ENCODE measurements at regions not wholly inside any gene's neighbourhood (a gene's known extent, or its start where the extent isn't known, plus 50 kb on each side); places are given as distances from the start of the nearest gene placed in this dataset.

DNA sequence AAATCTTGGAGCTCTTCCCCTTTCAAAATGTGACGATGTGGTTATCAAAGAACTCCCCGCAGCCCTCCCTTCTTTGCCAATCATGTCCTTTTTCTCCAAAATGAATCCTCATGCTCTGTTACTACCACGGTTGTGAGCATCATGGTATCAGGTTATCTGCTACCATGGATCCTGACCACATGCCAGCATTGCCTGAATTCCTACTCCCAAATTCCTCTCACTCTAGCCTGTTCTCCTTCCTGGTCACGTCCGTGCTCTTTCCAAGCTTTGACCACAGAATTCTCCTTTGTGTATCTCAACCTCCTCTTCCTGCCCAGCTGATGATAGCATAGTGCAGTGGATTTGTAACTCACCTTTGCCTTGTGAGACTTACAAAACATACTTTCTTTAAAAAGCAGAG is 59.5 kb upstream of the FBXL7 start:
- no peak overlapping the region for H3K27ac ChIP-seq
- no peaks in the 10 kb centered on the region for H3K27me3 ChIP-seq
- H3K4me1 ChIP-seq (replicated peaks in 1 of 2) = no peaks in the 10 kb centered on the region
- no peaks in the 10 kb centered on the region for H3K36me3 ChIP-seq (replicated peaks in 1 of 2)
- intact Hi-C loops (cut with DNase I) = no loop called here
- no peak for DNase-seq
- TF ChIP-seq POLR2A (IDR thresholded peaks at IDR 0.05) = no peak
- TF ChIP-seq, protein P1, sequence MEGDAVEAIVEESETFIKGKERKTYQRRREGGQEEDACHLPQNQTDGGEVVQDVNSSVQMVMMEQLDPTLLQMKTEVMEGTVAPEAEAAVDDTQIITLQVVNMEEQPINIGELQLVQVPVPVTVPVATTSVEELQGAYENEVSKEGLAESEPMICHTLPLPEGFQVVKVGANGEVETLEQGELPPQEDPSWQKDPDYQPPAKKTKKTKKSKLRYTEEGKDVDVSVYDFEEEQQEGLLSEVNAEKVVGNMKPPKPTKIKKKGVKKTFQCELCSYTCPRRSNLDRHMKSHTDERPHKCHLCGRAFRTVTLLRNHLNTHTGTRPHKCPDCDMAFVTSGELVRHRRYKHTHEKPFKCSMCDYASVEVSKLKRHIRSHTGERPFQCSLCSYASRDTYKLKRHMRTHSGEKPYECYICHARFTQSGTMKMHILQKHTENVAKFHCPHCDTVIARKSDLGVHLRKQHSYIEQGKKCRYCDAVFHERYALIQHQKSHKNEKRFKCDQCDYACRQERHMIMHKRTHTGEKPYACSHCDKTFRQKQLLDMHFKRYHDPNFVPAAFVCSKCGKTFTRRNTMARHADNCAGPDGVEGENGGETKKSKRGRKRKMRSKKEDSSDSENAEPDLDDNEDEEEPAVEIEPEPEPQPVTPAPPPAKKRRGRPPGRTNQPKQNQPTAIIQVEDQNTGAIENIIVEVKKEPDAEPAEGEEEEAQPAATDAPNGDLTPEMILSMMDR (IDR thresholded peaks at IDR 0.05) = no peak
- no peak overlapping the region for H3K4me3 ChIP-seq
- no peaks in the 10 kb centered on the region for H3K9me3 ChIP-seq (replicated peaks in 1 of 3)
- 72 to 77% (median 75%) methylated on average over 5 of the region's 5 CpGs for WGBS, 4 donors

DNA sequence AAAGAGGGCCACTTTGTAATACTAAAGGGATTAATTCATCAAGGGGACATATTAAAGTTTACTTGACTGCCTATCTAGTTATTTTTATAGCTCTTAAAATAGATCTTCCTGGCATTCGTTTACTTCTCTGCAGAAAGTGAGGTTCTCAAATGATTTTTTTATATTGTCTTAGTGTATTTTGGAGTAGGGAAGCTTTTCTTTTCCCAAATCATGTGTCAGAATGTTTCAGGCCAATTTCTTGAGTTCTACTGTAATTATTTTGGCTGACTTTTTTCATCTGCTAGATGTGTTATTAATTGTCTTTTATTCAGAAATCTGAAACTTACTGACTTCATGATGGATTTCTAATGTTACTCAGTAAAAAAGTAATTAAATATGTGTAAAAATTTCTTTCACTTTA is 60.2 kb upstream of the FBXL7 start:
- no peaks in the 10 kb centered on the region for H3K36me3 ChIP-seq (replicated peaks in 1 of 2)

GRCh38 chr5:15433709-15434108 is 66.3 kb upstream of the FBXL7 start:
- Histone ChIP-seq H3K4me1 (replicated peaks in 1 of 2) (no peaks in the 10 kb centered on the region), H3K27me3 (no peaks in the 10 kb centered on the region), H3K36me3 (replicated peaks in 1 of 2) (no peaks in the 10 kb centered on the region), H3K9me3 (replicated peaks in 1 of 3) (no peaks in the 10 kb centered on the region), H3K27ac (no peak overlapping the region), H3K4me3 (no peak overlapping the region)
- TF ChIP-seq, protein P1 (IDR thresholded peaks at IDR 0.05) = no peak
- TF ChIP-seq POLR2A (IDR thresholded peaks at IDR 0.05) = no peak
- WGBS, 4 donors = 64 to 75% (median 67%) methylated on average over 3 of the region's 3 CpGs
- no peak for DNase-seq
- intact Hi-C loops (cut with DNase I) = no loop called here

More for the DNA sequence above, 60.2 kb upstream of the FBXL7 start:
- Histone ChIP-seq H3K27ac (no peak overlapping the region), H3K27me3 (no peaks in the 10 kb centered on the region), H3K9me3 (replicated peaks in 1 of 3) (no peaks in the 10 kb centered on the region), H3K4me3 (no peak overlapping the region), H3K4me1 (replicated peaks in 1 of 2) (no peaks in the 10 kb centered on the region)
- TF ChIP-seq, protein P1 (IDR thresholded peaks at IDR 0.05) = no peak
- TF ChIP-seq POLR2A (IDR thresholded peaks at IDR 0.05) = no peak
- DNase-seq = no peak
- WGBS, 4 donors = 11 to 29% (median 26%) methylated on average over 1 of the region's 1 CpG
- intact Hi-C loops (cut with DNase I) = no loop called here

- H3K4me3 ChIP-seq = no peak overlapping the region
- no peaks in the 10 kb centered on the region for H3K4me1 ChIP-seq (replicated peaks in 1 of 2)
- H3K27ac ChIP-seq = no peak overlapping the region
- H3K9me3 ChIP-seq (replicated peaks in 1 of 3) = no peaks in the 10 kb centered on the region
- DNase-seq = no peak
- WGBS, 4 donors = 48 to 60% (median 52%) methylated on average over 3 of the region's 3 CpGs
- intact Hi-C loops (cut with DNase I) = no loop called here
- no peaks in the 10 kb centered on the region for H3K27me3 ChIP-seq
- no peaks in the 10 kb centered on the region for H3K36me3 ChIP-seq (replicated peaks in 1 of 2)
- TF ChIP-seq, protein P1 (IDR thresholded peaks at IDR 0.05) = no peak
- no peak for TF ChIP-seq POLR2A (IDR thresholded peaks at IDR 0.05)
Measured at GRCh38 chr5:15431923-15432322, 68.1 kb upstream of the FBXL7 start.
